ENCODE measurements at regions not wholly inside any gene's neighbourhood (a gene's known extent, or its start where the extent isn't known, plus 50 kb on each side); places are given as distances from the start of the nearest gene placed in this dataset.

DNA sequence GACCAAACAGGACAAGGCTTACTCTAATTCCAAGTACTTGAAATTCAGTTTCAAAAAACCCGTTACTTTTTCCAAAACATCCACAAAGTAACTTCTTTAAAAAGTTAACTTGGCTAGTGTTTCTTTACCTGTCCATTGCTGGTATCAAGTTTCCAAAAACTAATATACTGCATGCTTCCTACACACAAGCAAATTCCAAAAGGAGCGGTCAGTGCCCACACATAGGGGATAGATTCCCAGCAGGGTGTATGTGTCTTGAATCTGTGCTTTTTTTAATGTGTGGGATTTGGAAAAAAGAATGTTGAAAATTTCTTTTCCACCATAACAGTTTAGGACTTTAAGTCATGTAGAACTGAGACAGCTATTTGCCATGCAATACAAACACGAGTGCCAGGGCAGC, 367.8 kb upstream of the SOX9 start:
- H3K4me1 ChIP-seq (ENCODE audit: control insufficient read depth in 4 of 4, insufficient read depth in 4 of 4, low read length in 3 of 4) = no peaks in the 10 kb centered on the region
- no peaks in the 10 kb centered on the region for H3K9me3 ChIP-seq (ENCODE audit: control insufficient read depth in 4 of 4, low read length in 3 of 4)
- H3K27ac ChIP-seq (ENCODE audit: low read depth in 1 of 2, low read length in 2 of 2) = no peak overlapping the region
- H3K36me3 ChIP-seq (ENCODE audit: control insufficient read depth in 4 of 4, insufficient read depth in 3 of 4, low read depth in 1 of 4, low read length in 3 of 4) = no peaks in the 10 kb centered on the region
- no peak for DNase-seq (ENCODE audit: low spot score)
- no peak overlapping the region for H3K4me3 ChIP-seq (ENCODE audit: low read depth in 1 of 3, low read length in 3 of 3)
- TF ChIP-seq GABPA (IDR thresholded peaks at IDR 0.05 in 1 of 2, conservative IDR thresholded peaks at IDR 0.05 in 1 of 2) = no peak
- no peak for TF ChIP-seq JUND (IDR thresholded peaks at IDR 0.05)
- TF ChIP-seq, protein P1, sequence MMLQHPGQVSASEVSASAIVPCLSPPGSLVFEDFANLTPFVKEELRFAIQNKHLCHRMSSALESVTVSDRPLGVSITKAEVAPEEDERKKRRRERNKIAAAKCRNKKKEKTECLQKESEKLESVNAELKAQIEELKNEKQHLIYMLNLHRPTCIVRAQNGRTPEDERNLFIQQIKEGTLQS (IDR thresholded peaks at IDR 0.05) = no peak
- no peak for TF ChIP-seq FOXA2 (IDR thresholded peaks at IDR 0.05)
- TF ChIP-seq, protein P2, sequence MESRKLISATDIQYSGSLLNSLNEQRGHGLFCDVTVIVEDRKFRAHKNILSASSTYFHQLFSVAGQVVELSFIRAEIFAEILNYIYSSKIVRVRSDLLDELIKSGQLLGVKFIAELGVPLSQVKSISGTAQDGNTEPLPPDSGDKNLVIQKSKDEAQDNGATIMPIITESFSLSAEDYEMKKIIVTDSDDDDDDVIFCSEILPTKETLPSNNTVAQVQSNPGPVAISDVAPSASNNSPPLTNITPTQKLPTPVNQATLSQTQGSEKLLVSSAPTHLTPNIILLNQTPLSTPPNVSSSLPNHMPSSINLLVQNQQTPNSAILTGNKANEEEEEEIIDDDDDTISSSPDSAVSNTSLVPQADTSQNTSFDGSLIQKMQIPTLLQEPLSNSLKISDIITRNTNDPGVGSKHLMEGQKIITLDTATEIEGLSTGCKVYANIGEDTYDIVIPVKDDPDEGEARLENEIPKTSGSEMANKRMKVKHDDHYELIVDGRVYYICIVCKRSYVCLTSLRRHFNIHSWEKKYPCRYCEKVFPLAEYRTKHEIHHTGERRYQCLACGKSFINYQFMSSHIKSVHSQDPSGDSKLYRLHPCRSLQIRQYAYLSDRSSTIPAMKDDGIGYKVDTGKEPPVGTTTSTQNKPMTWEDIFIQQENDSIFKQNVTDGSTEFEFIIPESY (IDR thresholded peaks at IDR 0.05) = no peak
- no peak for TF ChIP-seq RAD21 (IDR thresholded peaks at IDR 0.05)
- TF ChIP-seq HNF4A (conservative IDR thresholded peaks at IDR 0.05) = no peak
- TF ChIP-seq RXRA (IDR thresholded peaks at IDR 0.05) = no peak
- WGBS = 89% methylated on average over 3 of the region's 3 CpGs
- H3K9ac ChIP-seq (ENCODE audit: low read depth in 1 of 2, low read length in 2 of 2) = no peak overlapping the region
- H3K27me3 ChIP-seq (ENCODE audit: control insufficient read depth in 4 of 4, insufficient read depth in 4 of 4, low read length in 3 of 4) = no peaks in the 10 kb centered on the region

DNA sequence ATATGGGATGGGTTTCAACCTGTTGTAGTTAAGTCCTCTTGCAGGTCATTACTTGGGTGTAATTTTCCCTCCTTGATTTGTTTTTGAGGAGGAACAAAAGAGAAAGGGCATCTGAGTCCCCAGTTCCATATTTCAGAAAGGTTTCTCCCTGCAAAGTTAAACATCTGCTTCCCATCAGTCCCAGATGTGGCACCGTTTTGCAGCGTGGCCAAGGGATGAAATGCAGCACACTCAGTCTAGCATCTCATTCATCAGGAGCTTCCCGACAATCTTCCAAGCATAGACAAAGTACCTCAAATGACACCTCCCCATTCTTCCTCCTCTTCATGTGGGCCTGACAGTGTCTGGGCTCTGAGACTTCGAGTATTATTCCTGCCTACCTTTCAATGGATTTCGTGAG, 363.7 kb upstream of the SOX9 start:
- Histone ChIP-seq H3K4me3 (ENCODE audit: low read depth in 1 of 3, low read length in 3 of 3) (no peak overlapping the region), H3K9me3 (ENCODE audit: control insufficient read depth in 4 of 4, low read length in 3 of 4) (no peaks in the 10 kb centered on the region), H3K4me1 (ENCODE audit: control insufficient read depth in 4 of 4, insufficient read depth in 4 of 4, low read length in 3 of 4) (no peaks in the 10 kb centered on the region), H3K27ac (ENCODE audit: low read depth in 1 of 2, low read length in 2 of 2) (no peak overlapping the region), H3K27me3 (ENCODE audit: control insufficient read depth in 4 of 4, insufficient read depth in 4 of 4, low read length in 3 of 4) (no peaks in the 10 kb centered on the region), H3K36me3 (ENCODE audit: control insufficient read depth in 4 of 4, insufficient read depth in 3 of 4, low read depth in 1 of 4, low read length in 3 of 4) (no peaks in the 10 kb centered on the region), H3K9ac (ENCODE audit: low read depth in 1 of 2, low read length in 2 of 2) (no peak overlapping the region)
- WGBS = 82% methylated on average over 5 of the region's 5 CpGs
- DNase-seq (ENCODE audit: low spot score) = no peak
- TF ChIP-seq HNF4G (IDR thresholded peaks at IDR 0.05) (no peak), RXRA (IDR thresholded peaks at IDR 0.05) (no peak), FOXA1 (IDR thresholded peaks at IDR 0.05) (no peak), NR2F2 (IDR thresholded peaks at IDR 0.05) (no peak), FOXA2 (IDR thresholded peaks at IDR 0.05) (no peak), YY1 (IDR thresholded peaks at IDR 0.05) (no peak), SP1 (IDR thresholded peaks at IDR 0.05) (no peak), RAD21 (IDR thresholded peaks at IDR 0.05) (no peak), EGR1 (IDR thresholded peaks at IDR 0.05; ENCODE audit: low read depth in 2 of 2) (no peak), TAF1 (conservative IDR thresholded peaks at IDR 0.05) (no peak), JUND (IDR thresholded peaks at IDR 0.05) (no peak), GABPA (IDR thresholded peaks at IDR 0.05 in 1 of 2, conservative IDR thresholded peaks at IDR 0.05 in 1 of 2) (no peak)
- TF ChIP-seq, protein P3, sequence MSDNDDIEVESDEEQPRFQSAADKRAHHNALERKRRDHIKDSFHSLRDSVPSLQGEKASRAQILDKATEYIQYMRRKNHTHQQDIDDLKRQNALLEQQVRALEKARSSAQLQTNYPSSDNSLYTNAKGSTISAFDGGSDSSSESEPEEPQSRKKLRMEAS (IDR thresholded peaks at IDR 0.05) = no peak
- TF ChIP-seq, protein P4, sequence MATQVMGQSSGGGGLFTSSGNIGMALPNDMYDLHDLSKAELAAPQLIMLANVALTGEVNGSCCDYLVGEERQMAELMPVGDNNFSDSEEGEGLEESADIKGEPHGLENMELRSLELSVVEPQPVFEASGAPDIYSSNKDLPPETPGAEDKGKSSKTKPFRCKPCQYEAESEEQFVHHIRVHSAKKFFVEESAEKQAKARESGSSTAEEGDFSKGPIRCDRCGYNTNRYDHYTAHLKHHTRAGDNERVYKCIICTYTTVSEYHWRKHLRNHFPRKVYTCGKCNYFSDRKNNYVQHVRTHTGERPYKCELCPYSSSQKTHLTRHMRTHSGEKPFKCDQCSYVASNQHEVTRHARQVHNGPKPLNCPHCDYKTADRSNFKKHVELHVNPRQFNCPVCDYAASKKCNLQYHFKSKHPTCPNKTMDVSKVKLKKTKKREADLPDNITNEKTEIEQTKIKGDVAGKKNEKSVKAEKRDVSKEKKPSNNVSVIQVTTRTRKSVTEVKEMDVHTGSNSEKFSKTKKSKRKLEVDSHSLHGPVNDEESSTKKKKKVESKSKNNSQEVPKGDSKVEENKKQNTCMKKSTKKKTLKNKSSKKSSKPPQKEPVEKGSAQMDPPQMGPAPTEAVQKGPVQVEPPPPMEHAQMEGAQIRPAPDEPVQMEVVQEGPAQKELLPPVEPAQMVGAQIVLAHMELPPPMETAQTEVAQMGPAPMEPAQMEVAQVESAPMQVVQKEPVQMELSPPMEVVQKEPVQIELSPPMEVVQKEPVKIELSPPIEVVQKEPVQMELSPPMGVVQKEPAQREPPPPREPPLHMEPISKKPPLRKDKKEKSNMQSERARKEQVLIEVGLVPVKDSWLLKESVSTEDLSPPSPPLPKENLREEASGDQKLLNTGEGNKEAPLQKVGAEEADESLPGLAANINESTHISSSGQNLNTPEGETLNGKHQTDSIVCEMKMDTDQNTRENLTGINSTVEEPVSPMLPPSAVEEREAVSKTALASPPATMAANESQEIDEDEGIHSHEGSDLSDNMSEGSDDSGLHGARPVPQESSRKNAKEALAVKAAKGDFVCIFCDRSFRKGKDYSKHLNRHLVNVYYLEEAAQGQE (IDR thresholded peaks at IDR 0.05) = no peak

Data from liver (tissue), 7 donors.